Upper lobe of left lung (tissue), 4 donors: ENCODE measurements at regions not wholly inside any gene's neighbourhood (a gene's known extent, or its start where the extent isn't known, plus 50 kb on each side); places are given as distances from the start of the nearest gene placed in this dataset.

Experiments
- CTCF ChIP-seq, 6 experiments: fragments of 450-650 bp in 4 of 6; fragments of 200-600 bp in 2 of 6; sonication (generic) in 2 of 6; IDR thresholded peaks; one replicate each; pipeline ENCODE4 v1.5.1; 2016 to 2019; ENCODE audit warnings: antibody characterized with exemption in 6 of 6
- EP300 ChIP-seq, 4 donors: sonication (generic); formaldehyde crosslinking; IDR thresholded peaks; one replicate each; pipeline ENCODE4 v1.5.1; 2017; ENCODE audit warnings: antibody characterized with exemption in 4 of 4, control low read depth in 2 of 4
- POLR2A ChIP-seq, 4 donors: fragments of 450-650 bp; IDR thresholded peaks; one replicate each; pipeline ENCODE4 v1.5.1; 2016 to 2017; ENCODE audit warnings: antibody characterized with exemption in 4 of 4, mild to moderate bottlenecking in 2 of 4

GRCh38 chr14:100654814-100655740 is 67.9 kb upstream of the BEGAIN start:
- TF ChIP-seq CTCF (IDR thresholded peaks at IDR 0.05) (peak; percentile 69 to 86 (median 74)), POLR2A (IDR thresholded peaks at IDR 0.05) (no peak), EP300 (IDR thresholded peaks at IDR 0.05) (no peak)
